ENCODE measurements at regions not wholly inside any gene's neighbourhood (a gene's known extent, or its start where the extent isn't known, plus 50 kb on each side); places are given as distances from the start of the nearest gene placed in this dataset.

DNA sequence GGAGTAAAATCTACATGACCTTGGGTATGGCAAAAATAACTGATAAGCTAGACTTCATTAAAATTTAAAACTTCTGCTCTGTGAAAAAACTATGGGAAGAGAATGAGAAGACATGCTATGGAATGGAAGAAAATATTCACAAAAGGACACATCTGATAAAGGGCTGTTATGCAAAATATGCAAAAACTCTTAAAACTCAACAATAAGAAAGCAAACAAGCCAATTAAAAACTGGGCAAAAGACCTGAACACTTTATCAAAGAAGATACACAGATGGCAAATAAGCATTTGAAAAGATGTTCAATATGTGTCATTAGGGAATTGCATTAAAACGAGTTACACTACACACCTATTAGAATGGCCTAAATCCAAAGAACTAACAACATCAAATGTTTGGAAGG lies 439.5 kb downstream of the EFNA5 start:
- Histone ChIP-seq H3K27ac (no peak overlapping the region), H3K9me2 (replicated peaks; ENCODE audit: insufficient read depth) (no peaks in the 10 kb centered on the region), H3K79me2 (no peaks in the 10 kb centered on the region), H3K4me1 (ENCODE audit: insufficient read depth) (no peaks in the 10 kb centered on the region), H2AFZ (no peak overlapping the region), H4K20me1 (ENCODE audit: insufficient read depth, poor library complexity, severe bottlenecking) (no peaks in the 10 kb centered on the region), H3K27me3 (no peaks in the 10 kb centered on the region), H3K9me3 (ENCODE audit: low read depth) (no peaks in the 10 kb centered on the region), H3K4me3 (no peak overlapping the region), H3K36me3 (replicated peaks; ENCODE audit: insufficient read depth, low read depth) (no peaks in the 10 kb centered on the region), H3K4me2 (no peak overlapping the region)
- TF ChIP-seq EZH2phosphoT487 (IDR thresholded peaks at IDR 0.05; ENCODE audit: low read depth, severe bottlenecking, unreplicated experiment) = no peak
- TF ChIP-seq CTCF (IDR thresholded peaks at IDR 0.05; ENCODE audit: poor library complexity) = no peak
- no peak for TF ChIP-seq EZH2 (IDR thresholded peaks at IDR 0.05; ENCODE audit: borderline replicate concordance)
- 87% methylated on average over 1 of the region's 1 CpG for WGBS (ENCODE audit: low lambda C conversion rate, missing lambda C conversion rate)
- no peak for DNase-seq (ENCODE audit: low spot score)

DNA sequence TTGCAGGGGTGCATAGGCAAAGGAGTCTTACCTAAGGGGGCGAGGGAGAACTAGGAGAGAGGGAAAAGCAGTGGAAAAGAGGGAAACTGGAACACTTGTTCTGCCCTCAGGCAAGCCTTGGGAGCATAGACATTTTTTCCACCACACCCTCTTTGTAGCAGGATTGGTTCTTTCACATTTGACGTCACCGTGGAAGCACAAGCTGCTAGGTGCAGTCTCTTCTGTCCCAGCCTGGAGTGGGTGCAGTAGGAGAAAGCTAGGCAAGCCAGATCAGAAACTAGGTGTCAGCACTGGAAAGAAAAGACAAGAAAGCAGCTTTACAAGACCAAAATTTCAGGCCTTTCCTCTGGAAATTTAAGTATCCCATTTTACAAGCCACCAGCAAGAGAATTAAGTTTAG lies 440.4 kb downstream of the EFNA5 start:
- no peaks in the 10 kb centered on the region for H3K9me2 ChIP-seq (replicated peaks; ENCODE audit: insufficient read depth)
- no peaks in the 10 kb centered on the region for H3K9me3 ChIP-seq (ENCODE audit: low read depth)
- H3K36me3 ChIP-seq (replicated peaks; ENCODE audit: insufficient read depth, low read depth) = no peaks in the 10 kb centered on the region
- no peaks in the 10 kb centered on the region for H3K79me2 ChIP-seq
- H4K20me1 ChIP-seq (ENCODE audit: insufficient read depth, poor library complexity, severe bottlenecking) = no peaks in the 10 kb centered on the region
- H3K4me3 ChIP-seq = no peak overlapping the region
- no peak for TF ChIP-seq EZH2phosphoT487 (IDR thresholded peaks at IDR 0.05; ENCODE audit: low read depth, severe bottlenecking, unreplicated experiment)
- TF ChIP-seq EZH2 (IDR thresholded peaks at IDR 0.05; ENCODE audit: borderline replicate concordance) = no peak
- TF ChIP-seq CTCF (IDR thresholded peaks at IDR 0.05; ENCODE audit: poor library complexity) = no peak
- no peaks in the 10 kb centered on the region for H3K4me1 ChIP-seq (ENCODE audit: insufficient read depth)
- no peaks in the 10 kb centered on the region for H3K27me3 ChIP-seq
- H2AFZ ChIP-seq = no peak overlapping the region
- 81% methylated on average over 3 of the region's 3 CpGs for WGBS (ENCODE audit: low lambda C conversion rate, missing lambda C conversion rate)
- H3K4me2 ChIP-seq = no peak overlapping the region
- no peak overlapping the region for H3K27ac ChIP-seq
- no peak for DNase-seq (ENCODE audit: low spot score)

GRCh38 chr5:107228226-107228625 lies 442.5 kb downstream of the EFNA5 start:
- no peak overlapping the region for H3K4me3 ChIP-seq
- no peak overlapping the region for H3K27ac ChIP-seq
- no peak for DNase-seq (ENCODE audit: low spot score)
- H3K4me2 ChIP-seq = no peak overlapping the region
- no peaks in the 10 kb centered on the region for H3K36me3 ChIP-seq (replicated peaks; ENCODE audit: insufficient read depth, low read depth)
- no peak for TF ChIP-seq EZH2 (IDR thresholded peaks at IDR 0.05; ENCODE audit: borderline replicate concordance)
- TF ChIP-seq CTCF (IDR thresholded peaks at IDR 0.05; ENCODE audit: poor library complexity) = no peak
- no peak for TF ChIP-seq EZH2phosphoT487 (IDR thresholded peaks at IDR 0.05; ENCODE audit: low read depth, severe bottlenecking, unreplicated experiment)
- no peaks in the 10 kb centered on the region for H3K79me2 ChIP-seq
- 87% methylated on average over 2 of the region's 2 CpGs for WGBS (ENCODE audit: low lambda C conversion rate, missing lambda C conversion rate)
- H3K9me2 ChIP-seq (replicated peaks; ENCODE audit: insufficient read depth) = no peaks in the 10 kb centered on the region
- no peak overlapping the region for H2AFZ ChIP-seq
- H3K9me3 ChIP-seq (ENCODE audit: low read depth) = no peaks in the 10 kb centered on the region
- no peaks in the 10 kb centered on the region for H3K4me1 ChIP-seq (ENCODE audit: insufficient read depth)
- H3K27me3 ChIP-seq = no peaks in the 10 kb centered on the region
- H4K20me1 ChIP-seq (ENCODE audit: insufficient read depth, poor library complexity, severe bottlenecking) = no peaks in the 10 kb centered on the region

DNA sequence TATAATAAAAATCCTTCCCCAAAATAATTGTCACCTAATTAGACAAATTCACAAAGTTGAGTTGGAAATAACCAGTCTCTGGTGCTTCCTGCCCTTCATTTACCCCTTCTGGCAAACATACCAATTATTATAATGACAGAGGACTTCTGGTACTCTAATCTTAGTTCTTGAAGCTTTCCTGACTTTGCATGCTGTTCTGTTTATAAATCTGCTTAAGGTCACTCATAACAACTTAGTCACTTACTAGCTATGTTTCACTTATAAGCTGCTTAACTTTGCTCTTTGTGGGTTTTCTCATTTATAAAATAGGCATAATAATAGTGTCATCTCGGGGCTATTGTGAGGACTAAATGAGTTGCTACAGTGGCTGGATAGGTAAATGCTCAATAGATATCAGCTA lies 446.5 kb downstream of the EFNA5 start:
- no peaks in the 10 kb centered on the region for H3K36me3 ChIP-seq (replicated peaks; ENCODE audit: insufficient read depth, low read depth)
- TF ChIP-seq CTCF (IDR thresholded peaks at IDR 0.05; ENCODE audit: poor library complexity) (no peak), EZH2 (IDR thresholded peaks at IDR 0.05; ENCODE audit: borderline replicate concordance) (no peak)
- no peaks in the 10 kb centered on the region for H3K9me2 ChIP-seq (replicated peaks; ENCODE audit: insufficient read depth)
- H3K4me1 ChIP-seq (ENCODE audit: insufficient read depth) = no peaks in the 10 kb centered on the region
- no peak overlapping the region for H3K4me3 ChIP-seq
- WGBS (ENCODE audit: low lambda C conversion rate, missing lambda C conversion rate) = 64% methylated on average over 1 of the region's 1 CpG
- no peak overlapping the region for H3K4me2 ChIP-seq
- H2AFZ ChIP-seq = no peak overlapping the region
- H3K9me3 ChIP-seq (ENCODE audit: low read depth) = no peaks in the 10 kb centered on the region
- no peaks in the 10 kb centered on the region for H4K20me1 ChIP-seq (ENCODE audit: insufficient read depth, poor library complexity, severe bottlenecking)
- no peak overlapping the region for H3K27ac ChIP-seq
- H3K27me3 ChIP-seq = no peaks in the 10 kb centered on the region
- H3K79me2 ChIP-seq = no peaks in the 10 kb centered on the region
- no peak for DNase-seq (ENCODE audit: low spot score)
